GM23248 (cell line): ENCODE measurements at regions not wholly inside any gene's neighbourhood (a gene's known extent, or its start where the extent isn't known, plus 50 kb on each side); places are given as distances from the start of the nearest gene placed in this dataset.

Experiments used
- EZH2 ChIP-seq: fragments of 200-600 bp; sonication (generic); IDR thresholded peaks from 2 replicates; pipeline ENCODE4 v1.6.1; 2018; ENCODE audit warnings: antibody characterized with exemption, mild to moderate bottlenecking; ENCODE audit not compliant: insufficient read depth, poor library complexity, severe bottlenecking
- EZH2phosphoT487 ChIP-seq: fragments of 200-600 bp; sonication (generic); IDR thresholded peaks from 2 replicates; pipeline ENCODE4 v1.6.1; 2018; ENCODE audit warnings: antibody characterized with exemption, moderate library complexity, mild to moderate bottlenecking, low read depth; ENCODE audit not compliant: insufficient read depth

DNA sequence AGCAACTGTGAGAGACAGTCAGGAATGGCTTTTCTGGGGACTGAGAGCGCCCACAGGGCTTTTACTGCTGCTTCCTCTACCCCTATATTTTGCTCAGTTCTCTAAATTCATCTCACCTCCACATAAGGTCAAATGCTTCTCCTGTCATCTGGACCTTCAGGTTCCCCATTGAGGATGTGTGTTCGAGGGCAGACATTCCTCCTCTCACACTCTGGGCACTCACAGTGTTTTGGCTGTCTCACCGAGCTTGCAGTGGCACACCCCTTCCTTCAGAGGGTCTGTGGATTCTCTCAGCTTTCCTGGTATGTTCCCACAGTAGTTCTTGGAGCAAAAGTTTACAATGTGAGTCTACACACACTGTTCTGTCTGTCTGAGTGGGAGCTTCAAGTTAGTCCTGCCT lies 127.8 kb upstream of the GLRA1 start:
- no peak for TF ChIP-seq EZH2
- TF ChIP-seq EZH2phosphoT487: no peak
